SK-N-SH treated with all-trans-retinoic acid at 6 μM for 48 hours (cell line): ENCODE measurements at regions not wholly inside any gene's neighbourhood (a gene's known extent, or its start where the extent isn't known, plus 50 kb on each side); places are given as distances from the start of the nearest gene placed in this dataset.

Experiments
- CSDC2 ChIP-seq: fragments of 250-450 bp; sonication (Bioruptor Pico); IDR thresholded peaks from 2 replicates; pipeline ENCODE4 v1.5.0; 2020; ENCODE audit warnings: mild to moderate bottlenecking, moderate library complexity
- PATZ1 ChIP-seq: fragments of 250-450 bp; sonication (Bioruptor Pico); IDR thresholded peaks from 2 replicates; pipeline ENCODE4 v1.8.0; 2020; ENCODE audit warnings: mild to moderate bottlenecking, moderate library complexity, borderline replicate concordance
- RARB ChIP-seq: fragments of 250-450 bp; sonication (Bioruptor Pico); IDR thresholded peaks from 2 replicates; pipeline ENCODE4 v1.8.0; 2021; ENCODE audit warnings: mild to moderate bottlenecking, moderate library complexity
- ZFP30 ChIP-seq: fragments of 450-650 bp; formaldehyde crosslinking; IDR thresholded peaks from 2 replicates; pipeline ENCODE4 v1.5.0; 2022; ENCODE audit warnings: mild to moderate bottlenecking, moderate library complexity
- ZNF70 ChIP-seq: fragments of 450-650 bp; formaldehyde crosslinking; IDR thresholded peaks from 2 replicates; pipeline ENCODE4 v1.5.0; 2020; ENCODE audit warnings: mild to moderate bottlenecking, moderate library complexity

- TF ChIP-seq RARB (CRISPR knock-in tag) (no peak), CSDC2 (no peak), PATZ1 (CRISPR knock-in tag) (no peak), ZFP30 (CRISPR knock-in tag) (no peak), ZNF70 (CRISPR knock-in tag) (no peak)
Measured at GRCh38 chr12:34223640-34224039, 201.3 kb downstream of the ALG10 start.
